Testis (tissue), 2 donors: ENCODE measurements at regions not wholly inside any gene's neighbourhood (a gene's known extent, or its start where the extent isn't known, plus 50 kb on each side); places are given as distances from the start of the nearest gene placed in this dataset.

Experiments used
- POLR2A ChIP-seq: fragments of 450-650 bp; IDR thresholded peaks from one replicate; pipeline ENCODE4 v1.6.1; 2017; ENCODE audit warnings: antibody characterized with exemption, mild to moderate bottlenecking, moderate library complexity
- TF ChIP-seq, protein P1 (sequence below), 3 experiments: fragments of 450-650 bp in 2 of 3; fragments of 200-600 bp in 1 of 3; sonication (generic) in 1 of 3; IDR thresholded peaks; one replicate each; pipeline ENCODE4 v1.5.1; 2016 to 2019; ENCODE audit warnings: antibody characterized with exemption in 3 of 3, mild to moderate bottlenecking in 2 of 3, moderate library complexity in 1 of 3

DNA sequence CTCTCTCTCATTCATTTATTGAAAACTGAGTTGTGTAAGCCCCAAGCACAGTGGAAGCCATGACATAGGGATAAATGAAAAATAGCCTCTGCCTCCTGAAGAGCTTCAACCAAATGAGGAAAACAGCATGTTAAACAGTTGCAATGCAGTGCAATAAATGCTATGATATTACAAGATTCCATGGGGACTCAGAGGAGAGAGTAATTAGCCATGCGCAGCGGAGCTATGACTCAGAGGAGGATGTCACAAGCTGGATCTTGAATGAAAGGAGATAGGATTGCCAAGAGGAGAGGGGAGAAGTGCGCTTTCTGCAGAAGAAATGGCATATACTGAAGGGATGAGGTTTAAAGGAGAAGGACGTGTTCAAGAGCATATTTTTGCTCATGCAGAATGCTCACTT, 231.3 kb upstream of the PLXNA2 start:
- TF ChIP-seq, protein P1, sequence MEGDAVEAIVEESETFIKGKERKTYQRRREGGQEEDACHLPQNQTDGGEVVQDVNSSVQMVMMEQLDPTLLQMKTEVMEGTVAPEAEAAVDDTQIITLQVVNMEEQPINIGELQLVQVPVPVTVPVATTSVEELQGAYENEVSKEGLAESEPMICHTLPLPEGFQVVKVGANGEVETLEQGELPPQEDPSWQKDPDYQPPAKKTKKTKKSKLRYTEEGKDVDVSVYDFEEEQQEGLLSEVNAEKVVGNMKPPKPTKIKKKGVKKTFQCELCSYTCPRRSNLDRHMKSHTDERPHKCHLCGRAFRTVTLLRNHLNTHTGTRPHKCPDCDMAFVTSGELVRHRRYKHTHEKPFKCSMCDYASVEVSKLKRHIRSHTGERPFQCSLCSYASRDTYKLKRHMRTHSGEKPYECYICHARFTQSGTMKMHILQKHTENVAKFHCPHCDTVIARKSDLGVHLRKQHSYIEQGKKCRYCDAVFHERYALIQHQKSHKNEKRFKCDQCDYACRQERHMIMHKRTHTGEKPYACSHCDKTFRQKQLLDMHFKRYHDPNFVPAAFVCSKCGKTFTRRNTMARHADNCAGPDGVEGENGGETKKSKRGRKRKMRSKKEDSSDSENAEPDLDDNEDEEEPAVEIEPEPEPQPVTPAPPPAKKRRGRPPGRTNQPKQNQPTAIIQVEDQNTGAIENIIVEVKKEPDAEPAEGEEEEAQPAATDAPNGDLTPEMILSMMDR (IDR thresholded peaks at IDR 0.05) = no peak
- no peak for TF ChIP-seq POLR2A
